H1 (cell line): ENCODE measurements at regions not wholly inside any gene's neighbourhood (a gene's known extent, or its start where the extent isn't known, plus 50 kb on each side); places are given as distances from the start of the nearest gene placed in this dataset.

Source experiments
- CTCF ChIA-PET: fragments of 300-600 bp; sonication (Branson Sonifier 250); formaldehyde crosslinking; loops from one replicate; lab custom pipeline; 2021; ENCODE audit not compliant: partially characterized antibody; lab: Charles Lee
- POLR2A ChIA-PET: fragments of 300-600 bp; sonication (Branson Sonifier 250); formaldehyde crosslinking; loops from one replicate; lab custom pipeline; 2021; ENCODE audit warnings: inconsistent platforms; ENCODE audit not compliant: partially characterized antibody; lab: Charles Lee
- DNase-seq, 2 experiments: peaks; one replicate each; pipeline versions ENCODE4 v3.0.0 to v3.0.0-alpha.2; 2010 to 2022; ENCODE audit warnings: low spot score in 2 of 2, low read depth in 1 of 2, mixed read lengths in 1 of 2
- FAIRE-seq: peaks from 2 replicates; lab custom pipeline; 2011; peaks lifted over from hg19 to GRCh38; lab: Jason Lieb, UNC
- H2AFZ ChIP-seq: 2 replicates; pipeline ENCODE4 v1.8.1; 2012; ENCODE audit warnings: low read length, inconsistent platforms
- H2AK5ac ChIP-seq: 2 replicates; pipeline ENCODE4 v1.6.1; 2013; ENCODE audit warnings: low read depth, low read length
- H2BK120ac ChIP-seq: replicated peaks from 2 replicates; pipeline ENCODE3; 2013; ENCODE audit warnings: low read depth, low read length, inconsistent platforms
- H2BK12ac ChIP-seq: 2 replicates; pipeline ENCODE4 v1.6.1; 2013; ENCODE audit warnings: low read depth, low read length
- H2BK15ac ChIP-seq: 2 replicates; pipeline ENCODE4 v1.6.1; 2013; ENCODE audit warnings: low read length
- H2BK20ac ChIP-seq: 2 replicates; pipeline ENCODE4 v1.6.1; 2013; ENCODE audit warnings: low read length
- H2BK5ac ChIP-seq: 2 replicates; pipeline ENCODE4 v1.6.1; 2013; ENCODE audit warnings: low read depth, low read length
- H3K14ac ChIP-seq: 2 replicates; pipeline ENCODE4 v1.6.1; 2013; ENCODE audit warnings: inconsistent platforms; ENCODE audit not compliant: insufficient read length
- H3K18ac ChIP-seq: 2 replicates; pipeline ENCODE4 v1.6.1; 2013; ENCODE audit warnings: low read length; ENCODE audit errors: extremely low read depth
- H3K23ac ChIP-seq: 2 replicates; pipeline ENCODE4 v1.6.1; 2013; ENCODE audit warnings: inconsistent platforms; ENCODE audit not compliant: insufficient read length
- H3K23me2 ChIP-seq: 2 replicates; pipeline ENCODE4 v1.6.1; 2013; ENCODE audit warnings: low read depth, low read length
- H3K27ac ChIP-seq: 2 replicates; pipeline ENCODE4 v1.6.1; 2011; ENCODE audit warnings: low read depth, low read length, inconsistent platforms
- H3K27me3 ChIP-seq, 4 experiments: replicated peaks in 1 of 4; 1 replicate in 1 of 4; 2 replicates in 3 of 4; pipeline versions ENCODE4 v1.6.1 to v1.8.1; 2011 to 2013; ENCODE audit warnings: low read length in 3 of 4, mild to moderate bottlenecking in 3 of 4, inconsistent platforms in 2 of 4, mixed read lengths in 2 of 4, moderate library complexity in 1 of 4; ENCODE audit not compliant: control insufficient read depth in 3 of 4, insufficient read depth in 3 of 4; ENCODE audit errors: extremely low read depth in 1 of 4
- H3K36me3 ChIP-seq, 4 experiments: 2 replicates each; pipeline versions ENCODE4 v1.6.1 to v1.8.1; 2011 to 2013; ENCODE audit warnings: mild to moderate bottlenecking in 4 of 4, low read length in 3 of 4, moderate library complexity in 2 of 4, control low read depth in 1 of 4, inconsistent platforms in 1 of 4; ENCODE audit not compliant: insufficient read depth in 4 of 4, control insufficient read depth in 2 of 4
- H3K4ac ChIP-seq: replicated peaks from 2 replicates; pipeline ENCODE3; 2013; ENCODE audit warnings: low read length, low read depth, mixed read lengths, inconsistent platforms; ENCODE audit not compliant: insufficient read length
- H3K4me1 ChIP-seq, 4 experiments: replicated peaks in 1 of 4; 1 replicate in 1 of 4; 2 replicates in 3 of 4; pipeline versions ENCODE4 v1.6.1 to v1.8.1; 2011 to 2013; ENCODE audit warnings: low read length in 3 of 4, inconsistent platforms in 2 of 4, mixed read lengths in 1 of 4; ENCODE audit not compliant: insufficient read depth in 4 of 4, control insufficient read depth in 3 of 4
- H3K4me2 ChIP-seq, 2 experiments: 2 replicates each; pipeline versions ENCODE4 v1.6.1 to v1.8.1; 2011 to 2013; ENCODE audit warnings: low read depth in 2 of 2, low read length in 2 of 2, control low read depth in 1 of 2, inconsistent platforms in 1 of 2, mild to moderate bottlenecking in 1 of 2; ENCODE audit not compliant: insufficient read depth in 1 of 2
- H3K4me3 ChIP-seq, 4 experiments: fragments of 200-600, 300-600 bp in 1 of 4; sonication (generic), shearing (Covaris generic), sonication (Bioruptor Twin) in 1 of 4; 2 replicates each; pipeline versions ENCODE4 v1.5.1 to v1.8.1; 2011 to 2016; ENCODE audit warnings: low read length in 4 of 4, low read depth in 3 of 4, control low read depth in 2 of 4, inconsistent platforms in 2 of 4, mild to moderate bottlenecking in 2 of 4, mixed read lengths in 1 of 4, moderate library complexity in 1 of 4; ENCODE audit not compliant: insufficient read depth in 2 of 4; ENCODE audit errors: extremely low read depth in 1 of 4
- H3K56ac ChIP-seq: replicated peaks from 2 replicates; pipeline ENCODE3; 2013; ENCODE audit warnings: low read depth, mild to moderate bottlenecking, mixed read lengths, low read length, inconsistent platforms; ENCODE audit not compliant: insufficient read length
- H3K79me1 ChIP-seq: 2 replicates; pipeline ENCODE4 v1.6.1; 2013; ENCODE audit warnings: low read depth, low read length, control low read depth
- H3K79me2 ChIP-seq, 2 experiments: 2 replicates each; pipeline versions ENCODE4 v1.6.1 to v1.8.1; 2012 to 2013; ENCODE audit warnings: low read length in 2 of 2, mild to moderate bottlenecking in 2 of 2, inconsistent platforms in 1 of 2; ENCODE audit not compliant: insufficient read depth in 2 of 2, control insufficient read depth in 1 of 2
- H3K9ac ChIP-seq, 4 experiments: replicated peaks in 1 of 4; 1 replicate in 1 of 4; 2 replicates in 3 of 4; pipeline versions ENCODE4 v1.6.1 to v1.8.1; 2011 to 2013; ENCODE audit warnings: low read depth in 3 of 4, low read length in 3 of 4, control low read depth in 2 of 4, mild to moderate bottlenecking in 2 of 4, moderate library complexity in 2 of 4, inconsistent platforms in 1 of 4; ENCODE audit errors: extremely low read depth in 1 of 4
- H3K9me3 ChIP-seq, 2 experiments: 2 replicates each; pipeline versions ENCODE4 v1.6.1 to v1.8.1; 2012 to 2013; ENCODE audit warnings: mild to moderate bottlenecking in 2 of 2, moderate library complexity in 2 of 2, control low read depth in 1 of 2, inconsistent platforms in 1 of 2, low read depth in 1 of 2, low read length in 1 of 2, mixed read lengths in 1 of 2; ENCODE audit not compliant: insufficient read depth in 2 of 2
- H4K20me1 ChIP-seq, 2 experiments: replicated peaks in 1 of 2; 2 replicates each; pipeline versions ENCODE3 to v1.8.1; 2011 to 2013; ENCODE audit warnings: inconsistent platforms in 2 of 2, low read length in 2 of 2, mild to moderate bottlenecking in 1 of 2; ENCODE audit not compliant: insufficient read depth in 2 of 2, control insufficient read depth in 1 of 2
- H4K5ac ChIP-seq: 2 replicates; pipeline ENCODE4 v1.6.1; 2013; ENCODE audit warnings: low read length, low read depth, mixed read lengths, inconsistent platforms; ENCODE audit not compliant: insufficient read length
- H4K8ac ChIP-seq: 2 replicates; pipeline ENCODE4 v1.8.0; 2013; ENCODE audit warnings: mild to moderate bottlenecking, moderate library complexity, low read length, inconsistent platforms; ENCODE audit not compliant: insufficient read depth; ENCODE audit errors: extremely low read depth
- H4K91ac ChIP-seq: replicated peaks from 2 replicates; pipeline ENCODE3; 2013; ENCODE audit warnings: low read length, mixed read lengths, inconsistent platforms; ENCODE audit not compliant: insufficient read length
- EGR1 ChIP-seq: IDR thresholded peaks from 2 replicates; pipeline ENCODE4 v1.6.1; 2011; ENCODE audit warnings: low read depth, low read length, borderline replicate concordance
- EZH2 ChIP-seq: fragments of 200-600 bp; sonication (generic); IDR thresholded peaks from 2 replicates; pipeline ENCODE4 v1.7.1; 2012; ENCODE audit warnings: low read depth, mild to moderate bottlenecking, moderate library complexity, low read length, inconsistent platforms; ENCODE audit not compliant: severe bottlenecking
- KDM5A ChIP-seq: fragments of 200-600 bp; IDR thresholded peaks from 2 replicates; pipeline ENCODE4 v1.7.1; 2012; ENCODE audit warnings: mild to moderate bottlenecking, low read length, inconsistent platforms, mixed read lengths
- NANOG ChIP-seq: IDR thresholded peaks from 2 replicates; pipeline ENCODE4 v1.6.1; 2011; ENCODE audit warnings: low read length, low read depth, mild to moderate bottlenecking, inconsistent platforms; ENCODE audit not compliant: insufficient read depth, poor library complexity, severe bottlenecking
- SIRT6 ChIP-seq: IDR thresholded peaks from one replicate; pipeline ENCODE4 v1.7.1; 2012; ENCODE audit warnings: low read length, inconsistent platforms
- SIX5 ChIP-seq: IDR thresholded peaks from 2 replicates; pipeline ENCODE4 v1.6.1; 2011; ENCODE audit warnings: mild to moderate bottlenecking, low read depth, low read length
- TAF7 ChIP-seq: optimal IDR thresholded peaks from 2 replicates; pipeline ENCODE3; 2011; ENCODE audit warnings: low read depth, mild to moderate bottlenecking, inconsistent platforms, low read length, moderate library complexity, borderline replicate concordance
- YY1 ChIP-seq: IDR thresholded peaks from 2 replicates; pipeline ENCODE4 v1.6.1; 2011; ENCODE audit warnings: low read depth, mild to moderate bottlenecking, low read length

DNA sequence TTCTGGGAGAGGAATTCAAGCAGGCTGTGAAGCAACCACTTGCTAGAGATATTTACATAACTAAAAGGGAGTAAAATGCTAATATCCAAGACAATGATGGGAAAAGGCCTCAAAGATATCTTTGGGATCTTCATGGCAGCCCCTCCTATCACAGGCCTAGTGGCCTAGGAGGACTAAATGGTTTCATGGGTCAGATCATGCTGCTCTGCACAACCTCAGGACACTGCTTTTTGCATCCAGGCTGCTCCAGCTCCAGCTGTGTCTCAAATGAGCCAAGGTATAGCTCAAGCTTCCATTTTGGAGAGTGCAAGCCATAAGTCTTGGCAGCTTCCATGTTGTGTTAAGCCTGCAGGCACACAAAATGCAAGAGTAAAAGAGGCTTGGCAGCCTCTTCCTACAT lies 195.6 kb upstream of the SSTR1 start:
- no peak overlapping the region for H3K4me3 ChIP-seq
- H3K9ac ChIP-seq = no peak overlapping the region
- H3K23ac ChIP-seq = no peak overlapping the region

More for the DNA sequence above, 195.6 kb upstream of the SSTR1 start:
- Histone ChIP-seq H4K20me1 (no peaks in the 10 kb centered on the region), H2BK5ac (no peak overlapping the region), H2BK20ac (no peak overlapping the region), H3K79me1 (no peaks in the 10 kb centered on the region), H3K36me3 (peaks cover 0 to 10% (median 1%) of the 10 kb centered on the region in 4 experiments; a peak in 2 of 8 replicates), H3K27me3 (no peaks in the 10 kb centered on the region), H3K4me1 (no peaks in the 10 kb centered on the region), H3K18ac (no peak overlapping the region), H3K27ac (no peak overlapping the region), H4K5ac (no peak overlapping the region), H4K8ac (no peak overlapping the region), H3K79me2 (no peaks in the 10 kb centered on the region), H2AFZ (no peak overlapping the region), H2AK5ac (no peak overlapping the region), H4K91ac (no peak overlapping the region), H3K23me2 (no peaks in the 10 kb centered on the region), H3K56ac (no peak overlapping the region), H3K14ac (no peak overlapping the region), H3K4me2 (no peak overlapping the region), H2BK12ac (no peak overlapping the region), H3K9me3 (peaks cover 40 to 42% of the 10 kb centered on the region in 2 experiments), H2BK15ac (no peak overlapping the region), H2BK120ac (no peak overlapping the region), H3K4ac (no peak overlapping the region)
- no peak for FAIRE-seq
- no peak for DNase-seq
- POLR2A ChIA-PET = no interaction called here
- TF ChIP-seq EGR1 (no peak), SIX5 (no peak), SIRT6 (no peak), NANOG (no peak), KDM5A (no peak), EZH2 (no peak), YY1 (no peak), TAF7 (no peak)
- CTCF ChIA-PET = no interaction called here
